ENCODE measurements at regions not wholly inside any gene's neighbourhood (a gene's known extent, or its start where the extent isn't known, plus 50 kb on each side); places are given as distances from the start of the nearest gene placed in this dataset.

DNA sequence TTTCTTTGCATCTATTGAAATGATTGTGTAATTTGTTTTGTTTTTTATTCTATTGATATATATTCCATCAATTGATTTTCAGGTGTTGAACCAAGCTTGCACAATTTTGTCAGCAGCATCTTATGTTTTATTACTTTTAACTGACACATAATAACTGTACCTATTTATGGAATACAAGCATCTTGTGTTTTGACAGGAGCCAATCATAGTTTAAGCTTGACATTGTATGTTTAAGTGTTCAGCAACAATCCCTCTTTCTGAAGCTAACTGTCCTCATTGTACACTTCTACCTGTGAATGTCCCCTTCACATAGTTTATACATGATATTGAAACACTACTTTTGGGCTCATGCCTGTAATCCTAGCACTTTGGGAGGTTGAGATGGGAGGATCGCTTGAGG is 1017.6 kb upstream of the GYPC start:
- TF ChIP-seq, protein P1, sequence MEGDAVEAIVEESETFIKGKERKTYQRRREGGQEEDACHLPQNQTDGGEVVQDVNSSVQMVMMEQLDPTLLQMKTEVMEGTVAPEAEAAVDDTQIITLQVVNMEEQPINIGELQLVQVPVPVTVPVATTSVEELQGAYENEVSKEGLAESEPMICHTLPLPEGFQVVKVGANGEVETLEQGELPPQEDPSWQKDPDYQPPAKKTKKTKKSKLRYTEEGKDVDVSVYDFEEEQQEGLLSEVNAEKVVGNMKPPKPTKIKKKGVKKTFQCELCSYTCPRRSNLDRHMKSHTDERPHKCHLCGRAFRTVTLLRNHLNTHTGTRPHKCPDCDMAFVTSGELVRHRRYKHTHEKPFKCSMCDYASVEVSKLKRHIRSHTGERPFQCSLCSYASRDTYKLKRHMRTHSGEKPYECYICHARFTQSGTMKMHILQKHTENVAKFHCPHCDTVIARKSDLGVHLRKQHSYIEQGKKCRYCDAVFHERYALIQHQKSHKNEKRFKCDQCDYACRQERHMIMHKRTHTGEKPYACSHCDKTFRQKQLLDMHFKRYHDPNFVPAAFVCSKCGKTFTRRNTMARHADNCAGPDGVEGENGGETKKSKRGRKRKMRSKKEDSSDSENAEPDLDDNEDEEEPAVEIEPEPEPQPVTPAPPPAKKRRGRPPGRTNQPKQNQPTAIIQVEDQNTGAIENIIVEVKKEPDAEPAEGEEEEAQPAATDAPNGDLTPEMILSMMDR (IDR thresholded peaks at IDR 0.05) = no peak
- TF ChIP-seq POLR2A (IDR thresholded peaks at IDR 0.05) (no peak), EP300 (IDR thresholded peaks at IDR 0.05) (no peak)
